Activated CD8-positive, alpha-beta memory T cell treated with anti-CD3 and anti-CD28 coated beads, Interleukin-2, amount 10 ng/mL, durations not matched to agents 7 days and 5 days (primary cell): ENCODE measurements at regions not wholly inside any gene's neighbourhood (a gene's known extent, or its start where the extent isn't known, plus 50 kb on each side); places are given as distances from the start of the nearest gene placed in this dataset.

Experiments used
- ATAC-seq: fragments of 150-1000 bp; cut with Tn5 transposase; one replicate; pipeline ENCODE4 v1.10.0; 2021; ENCODE audit warnings: moderate library complexity
- CTCF ChIA-PET: fragments of 350-600 bp; sonication (Branson Sonifier 250); formaldehyde crosslinking; loops from one replicate; lab custom pipeline; 2021; ENCODE audit warnings: antibody characterized with exemption; lab: Charles Lee
- DNase-seq: peaks from one replicate; pipeline ENCODE4 v3.0.0-alpha.2; 2020
- H3K27ac Mint-ChIP-seq: one replicate; pipeline ENCODE4 v1.8.0; 2021; ENCODE audit warnings: mild to moderate bottlenecking, mixed read lengths
- H3K27me3 Mint-ChIP-seq: one replicate; pipeline ENCODE4 v1.8.0; 2021; ENCODE audit warnings: mixed read lengths
- H3K36me3 Mint-ChIP-seq: one replicate; pipeline ENCODE4 v1.8.0; 2021; ENCODE audit warnings: mild to moderate bottlenecking, mixed read lengths
- H3K4me1 Mint-ChIP-seq: one replicate; pipeline ENCODE4 v1.8.0; 2021; ENCODE audit warnings: mixed read lengths
- H3K4me3 Mint-ChIP-seq: one replicate; pipeline ENCODE4 v1.8.0; 2021; ENCODE audit warnings: mild to moderate bottlenecking, moderate library complexity, mixed read lengths
- H3K9me3 Mint-ChIP-seq: one replicate; pipeline ENCODE4 v1.8.0; 2022; ENCODE audit warnings: low read depth, mixed read lengths

DNA sequence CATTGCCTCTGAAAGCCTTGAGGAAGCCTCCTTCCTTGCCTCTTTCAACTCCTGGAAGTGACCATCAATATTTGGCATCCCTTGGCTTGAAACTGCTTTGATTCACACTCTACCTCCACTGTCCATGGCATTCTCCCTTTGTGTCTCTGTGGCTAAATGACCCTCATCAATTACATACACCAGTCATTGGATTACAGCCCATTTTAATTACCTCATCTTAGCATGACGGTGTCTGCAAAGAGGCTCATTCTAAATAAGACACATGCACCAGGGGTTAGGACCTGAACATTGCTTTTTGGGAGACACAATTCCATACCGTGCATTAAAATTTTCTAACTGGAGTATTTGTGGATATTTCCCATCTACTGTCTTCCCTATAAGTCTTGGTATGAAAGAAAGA is 60.7 kb upstream of the FAM9A start:
- Mint-ChIP-seq H3K27ac (no peak overlapping the region), H3K27me3 (peaks cover 4% of the 10 kb centered on the region), H3K36me3 (no peaks in the 10 kb centered on the region), H3K4me3 (no peak overlapping the region), H3K4me1 (no peaks in the 10 kb centered on the region), H3K9me3 (no peaks in the 10 kb centered on the region)
- CTCF ChIA-PET, result no interaction called here
- DNase-seq (no peak), ATAC-seq (no peak)

DNA sequence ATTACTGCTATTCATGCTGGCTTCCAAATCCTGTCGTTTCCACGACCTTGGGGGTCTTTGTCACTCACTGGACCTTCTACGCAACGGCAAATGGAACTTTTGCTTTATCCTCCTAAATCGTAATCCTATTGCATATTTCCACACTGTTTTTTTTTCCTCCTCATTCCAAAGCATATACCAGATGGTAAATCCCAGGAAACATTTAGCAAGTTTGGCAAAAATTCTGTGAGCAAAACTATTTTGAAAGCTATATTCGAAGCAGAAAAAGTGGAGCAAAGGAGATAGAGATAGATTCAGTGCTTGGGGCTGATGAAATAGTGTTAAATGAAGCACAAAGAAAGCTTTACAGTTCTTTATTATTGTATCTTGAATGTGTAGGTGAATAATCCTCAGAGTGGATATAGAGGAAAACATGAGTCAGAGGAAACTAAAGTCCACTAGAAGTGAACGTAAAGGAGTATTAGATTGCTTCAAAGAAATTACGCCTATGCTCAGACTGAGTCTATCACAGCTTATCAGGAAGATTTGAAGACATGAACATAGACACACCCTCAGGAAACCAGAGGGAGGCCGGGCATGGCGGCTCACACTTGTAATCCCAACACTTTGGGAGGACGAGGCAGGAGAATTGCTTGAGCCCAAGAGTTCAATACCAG is 50.2 kb upstream of the FAM9A start:
- Mint-ChIP-seq H3K9me3 (no peaks in the 10 kb centered on the region), H3K4me1 (no peaks in the 10 kb centered on the region), H3K4me3 (no peak overlapping the region), H3K27ac (no peak overlapping the region), H3K36me3 (no peaks in the 10 kb centered on the region), H3K27me3 (peaks cover 14% of the 10 kb centered on the region)
- CTCF ChIA-PET, result no interaction called here
- ATAC-seq (no peak), DNase-seq (no peak)
